Esophagus muscularis mucosa (tissue), 3 donors: ENCODE measurements at regions not wholly inside any gene's neighbourhood (a gene's known extent, or its start where the extent isn't known, plus 50 kb on each side); places are given as distances from the start of the nearest gene placed in this dataset.

ENCODE experiments used
- POLR2A ChIP-seq: fragments of 450-650 bp; IDR thresholded peaks from one replicate; pipeline ENCODE4 v1.6.1; 2017; ENCODE audit warnings: antibody characterized with exemption, moderate library complexity, mild to moderate bottlenecking, low read depth
- POLR2AphosphoS5 ChIP-seq, 2 donors: sonication (generic); formaldehyde crosslinking; IDR thresholded peaks; one replicate each; pipeline ENCODE4 v1.6.1; 2017; ENCODE audit warnings: antibody characterized with exemption in 2 of 2
- TF ChIP-seq, protein P1 (sequence below), 3 experiments: fragments of 200-600 bp in 2 of 3; fragments of 450-650 bp in 1 of 3; sonication (generic) in 2 of 3; IDR thresholded peaks; one replicate each; pipeline ENCODE4 v1.5.1; 2017 to 2019; ENCODE audit warnings: antibody characterized with exemption in 3 of 3, mild to moderate bottlenecking in 2 of 3, moderate library complexity in 1 of 3

GRCh38 chr10:78766603-78767002 is 302.2 kb upstream of the ZMIZ1 start:
- TF ChIP-seq POLR2A (no peak), POLR2AphosphoS5 (IDR thresholded peaks at IDR 0.05) (no peak)
- TF ChIP-seq, protein P1, sequence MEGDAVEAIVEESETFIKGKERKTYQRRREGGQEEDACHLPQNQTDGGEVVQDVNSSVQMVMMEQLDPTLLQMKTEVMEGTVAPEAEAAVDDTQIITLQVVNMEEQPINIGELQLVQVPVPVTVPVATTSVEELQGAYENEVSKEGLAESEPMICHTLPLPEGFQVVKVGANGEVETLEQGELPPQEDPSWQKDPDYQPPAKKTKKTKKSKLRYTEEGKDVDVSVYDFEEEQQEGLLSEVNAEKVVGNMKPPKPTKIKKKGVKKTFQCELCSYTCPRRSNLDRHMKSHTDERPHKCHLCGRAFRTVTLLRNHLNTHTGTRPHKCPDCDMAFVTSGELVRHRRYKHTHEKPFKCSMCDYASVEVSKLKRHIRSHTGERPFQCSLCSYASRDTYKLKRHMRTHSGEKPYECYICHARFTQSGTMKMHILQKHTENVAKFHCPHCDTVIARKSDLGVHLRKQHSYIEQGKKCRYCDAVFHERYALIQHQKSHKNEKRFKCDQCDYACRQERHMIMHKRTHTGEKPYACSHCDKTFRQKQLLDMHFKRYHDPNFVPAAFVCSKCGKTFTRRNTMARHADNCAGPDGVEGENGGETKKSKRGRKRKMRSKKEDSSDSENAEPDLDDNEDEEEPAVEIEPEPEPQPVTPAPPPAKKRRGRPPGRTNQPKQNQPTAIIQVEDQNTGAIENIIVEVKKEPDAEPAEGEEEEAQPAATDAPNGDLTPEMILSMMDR (IDR thresholded peaks at IDR 0.05): no peak
